ENCODE measurements at regions not wholly inside any gene's neighbourhood (a gene's known extent, or its start where the extent isn't known, plus 50 kb on each side); places are given as distances from the start of the nearest gene placed in this dataset.

GRCh38 chr21:15408089-15408488 is 321.7 kb upstream of the USP25 start:
- no peak for TF ChIP-seq CTCF (conservative IDR thresholded peaks at IDR 0.05)

GRCh38 chr21:15409031-15409430 is 320.8 kb upstream of the USP25 start:
- H3K27ac ChIP-seq, result no peak overlapping the region
- TF ChIP-seq CTCF (conservative IDR thresholded peaks at IDR 0.05), result no peak

More at GRCh38 chr21:15408089-15408488, 321.7 kb upstream of the USP25 start:
- H3K27ac ChIP-seq, result peak overlapping the region; percentile 42; the same call in 1 of the 2 replicates

- no peak for TF ChIP-seq CTCF (conservative IDR thresholded peaks at IDR 0.05)
- H3K27ac ChIP-seq, result no peak overlapping the region
Measured at GRCh38 chr21:15410853-15411252, 318.9 kb upstream of the USP25 start.

DNA sequence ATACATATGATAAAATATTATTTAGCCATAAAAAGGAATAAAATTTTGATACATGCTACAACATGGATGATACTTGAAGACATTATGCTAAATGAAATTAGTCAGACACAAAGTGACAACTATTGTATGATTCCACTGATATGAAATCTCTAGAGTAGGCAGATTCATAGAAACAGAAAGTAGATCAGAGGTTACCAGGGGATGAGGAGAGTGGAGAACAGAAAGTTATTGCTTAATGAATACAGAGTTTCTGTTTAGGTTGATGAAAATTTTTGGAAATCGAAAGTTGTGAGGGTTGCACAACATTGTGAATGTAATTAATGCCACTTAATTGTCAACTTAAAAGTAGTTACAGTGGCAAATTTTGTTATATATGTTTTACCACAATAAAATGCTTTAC is 315.7 kb upstream of the USP25 start:
- H3K27ac ChIP-seq, result no peak overlapping the region
- TF ChIP-seq CTCF (conservative IDR thresholded peaks at IDR 0.05), result no peak

- no peak for TF ChIP-seq CTCF (conservative IDR thresholded peaks at IDR 0.05)
- H3K27ac ChIP-seq, result no peak overlapping the region
Measured at GRCh38 chr21:15415541-15416261, 314.1 kb upstream of the USP25 start.

GRCh38 chr21:15421441-15421881 is 308.3 kb upstream of the USP25 start:
- TF ChIP-seq CTCF (conservative IDR thresholded peaks at IDR 0.05), result no peak
- H3K27ac ChIP-seq, result no peak overlapping the region

- no peak for TF ChIP-seq CTCF (conservative IDR thresholded peaks at IDR 0.05)
- no peak overlapping the region for H3K27ac ChIP-seq
Measured at GRCh38 chr21:15421947-15422346, 307.8 kb upstream of the USP25 start.

Measured in VCaP (cell line).